Left ventricle myocardium inferior (tissue), 1 donor: ENCODE measurements at regions not wholly inside any gene's neighbourhood (a gene's known extent, or its start where the extent isn't known, plus 50 kb on each side); places are given as distances from the start of the nearest gene placed in this dataset.

Experiments used
- DNase-seq: peaks from one replicate; pipeline ENCODE4 v3.0.0-alpha.2; 2020
- H3K27ac ChIP-seq: fragments of 200-600 bp; replicated peaks from 2 replicates; pipeline ENCODE4 v1.8.0; 2021
- H3K27me3 ChIP-seq: fragments of 200-600 bp; 2 replicates; pipeline ENCODE4 v1.8.0; 2021; ENCODE audit warnings: low read depth
- H3K36me3 ChIP-seq: fragments of 200-600 bp; 2 replicates; pipeline ENCODE4 v1.8.0; 2021
- H3K4me1 ChIP-seq: fragments of 200-600 bp; 2 replicates; pipeline ENCODE4 v1.8.0; 2021
- H3K4me3 ChIP-seq: fragments of 200-600 bp; 2 replicates; pipeline ENCODE4 v1.8.0; 2021; ENCODE audit warnings: mild to moderate bottlenecking, moderate library complexity
- H3K9me3 ChIP-seq: fragments of 200-600 bp; replicated peaks from 2 replicates; pipeline ENCODE4 v1.8.0; 2021
- intact Hi-C: fragments of 100-400 bp; cut with micrococcal nuclease; formaldehyde crosslinking; loops from one replicate; pipeline ENCODE4 v1.11.0; 2022
- TF ChIP-seq, protein P1 (sequence below): fragments of 200-600 bp; IDR thresholded peaks from 2 replicates; pipeline ENCODE4 v1.8.0; 2021; ENCODE audit warnings: antibody characterized with exemption, mild to moderate bottlenecking, borderline replicate concordance
- donor health status: DM: no; HTN: yes; CAD: no; lungs with severe emphysema.

DNA sequence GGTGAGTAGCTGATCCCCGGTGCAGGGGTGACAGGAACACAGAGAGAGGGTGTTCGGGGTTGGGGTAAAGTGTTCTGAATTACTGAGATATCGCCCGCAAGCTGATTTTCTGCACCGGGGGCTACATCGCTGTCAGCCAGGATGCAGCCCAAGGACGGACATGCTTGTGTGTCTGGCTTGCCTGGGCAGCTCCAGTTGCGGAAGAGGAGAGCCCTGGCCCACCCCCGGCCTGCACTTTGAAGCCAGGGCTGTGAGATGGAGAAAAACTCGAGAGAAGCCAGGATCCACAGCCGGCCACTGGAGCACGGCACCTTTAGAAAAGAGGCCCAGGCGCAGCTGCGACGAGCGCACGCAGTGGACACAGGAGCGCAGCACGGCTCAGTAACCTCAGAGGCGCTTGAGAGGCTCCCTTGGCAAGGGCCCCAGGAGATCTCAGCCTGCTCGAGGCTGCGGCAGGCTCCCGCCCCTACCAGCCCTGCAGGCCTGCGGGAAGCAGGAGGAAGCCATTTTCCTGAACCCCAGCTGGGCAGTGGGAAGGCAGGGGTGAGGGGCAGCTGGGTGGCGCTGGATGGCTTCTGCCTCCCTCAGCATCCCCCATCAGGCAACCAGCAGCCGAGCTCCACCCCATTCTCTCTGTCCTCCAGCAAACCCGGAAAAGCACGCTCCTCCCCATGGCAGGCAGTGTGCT is 59.2 kb downstream of the C9orf50 start:
- Histone ChIP-seq H3K4me1 (peaks cover 8% of the 10 kb centered on the region), H3K36me3 (no peaks in the 10 kb centered on the region), H3K4me3 (no peak overlapping the region), H3K9me3 (no peaks in the 10 kb centered on the region), H3K27ac (no peak overlapping the region), H3K27me3 (no peaks in the 10 kb centered on the region)
- DNase-seq: no peak
- TF ChIP-seq, protein P1, sequence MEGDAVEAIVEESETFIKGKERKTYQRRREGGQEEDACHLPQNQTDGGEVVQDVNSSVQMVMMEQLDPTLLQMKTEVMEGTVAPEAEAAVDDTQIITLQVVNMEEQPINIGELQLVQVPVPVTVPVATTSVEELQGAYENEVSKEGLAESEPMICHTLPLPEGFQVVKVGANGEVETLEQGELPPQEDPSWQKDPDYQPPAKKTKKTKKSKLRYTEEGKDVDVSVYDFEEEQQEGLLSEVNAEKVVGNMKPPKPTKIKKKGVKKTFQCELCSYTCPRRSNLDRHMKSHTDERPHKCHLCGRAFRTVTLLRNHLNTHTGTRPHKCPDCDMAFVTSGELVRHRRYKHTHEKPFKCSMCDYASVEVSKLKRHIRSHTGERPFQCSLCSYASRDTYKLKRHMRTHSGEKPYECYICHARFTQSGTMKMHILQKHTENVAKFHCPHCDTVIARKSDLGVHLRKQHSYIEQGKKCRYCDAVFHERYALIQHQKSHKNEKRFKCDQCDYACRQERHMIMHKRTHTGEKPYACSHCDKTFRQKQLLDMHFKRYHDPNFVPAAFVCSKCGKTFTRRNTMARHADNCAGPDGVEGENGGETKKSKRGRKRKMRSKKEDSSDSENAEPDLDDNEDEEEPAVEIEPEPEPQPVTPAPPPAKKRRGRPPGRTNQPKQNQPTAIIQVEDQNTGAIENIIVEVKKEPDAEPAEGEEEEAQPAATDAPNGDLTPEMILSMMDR: no peak
- intact Hi-C loops: no loop called here

DNA sequence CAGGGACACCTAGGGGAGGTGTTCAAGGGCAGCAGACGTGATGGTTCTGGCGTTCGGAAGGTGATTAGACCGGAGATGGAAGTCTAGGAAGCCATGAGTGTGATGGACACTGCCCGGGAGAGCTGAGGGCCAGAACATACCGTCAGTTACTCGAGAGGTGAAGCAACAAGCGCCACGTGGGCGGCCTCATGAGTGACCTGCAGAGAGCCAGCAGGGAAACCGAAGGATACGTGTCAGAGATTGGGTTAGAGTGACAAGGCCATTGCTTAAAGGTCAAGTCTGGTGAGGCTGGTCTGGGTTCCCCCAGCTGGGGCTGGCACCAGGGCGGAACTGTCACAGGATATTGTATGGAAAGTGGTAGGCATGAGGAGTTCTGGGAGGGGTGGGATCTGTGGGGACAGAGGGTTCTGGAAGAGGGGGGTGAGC is 60.0 kb downstream of the C9orf50 start:
- H3K27me3 ChIP-seq: no peaks in the 10 kb centered on the region
- intact Hi-C loops: no loop called here
- no peak overlapping the region for H3K27ac ChIP-seq
- TF ChIP-seq, protein P1: no peak
- no peaks in the 10 kb centered on the region for H3K36me3 ChIP-seq
- no peak for DNase-seq
- no peaks in the 10 kb centered on the region for H3K9me3 ChIP-seq
- no peak overlapping the region for H3K4me3 ChIP-seq
- peaks cover 8% of the 10 kb centered on the region for H3K4me1 ChIP-seq

DNA sequence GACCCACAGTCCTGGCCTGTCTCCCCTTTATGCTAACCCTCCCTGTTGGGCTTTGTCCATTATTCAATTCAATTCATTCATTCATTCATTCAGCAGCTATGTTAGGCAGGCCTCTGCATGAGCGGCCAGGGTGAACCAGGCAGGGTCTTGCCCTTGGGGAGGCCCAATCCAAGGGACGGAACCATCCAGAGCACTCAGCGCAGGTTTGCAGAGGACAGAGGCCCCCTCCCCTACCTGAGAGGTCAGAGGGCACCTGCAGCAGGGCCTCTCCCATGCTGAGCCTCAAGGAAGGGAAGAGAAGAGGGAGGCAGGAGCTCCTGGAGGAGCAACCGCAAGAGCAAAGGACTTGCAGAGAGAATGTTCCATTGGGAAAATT is 61.4 kb downstream of the C9orf50 start:
- no peaks in the 10 kb centered on the region for H3K27me3 ChIP-seq
- no peak overlapping the region for H3K4me3 ChIP-seq
- H3K36me3 ChIP-seq: no peaks in the 10 kb centered on the region
- H3K4me1 ChIP-seq: peaks cover 8% of the 10 kb centered on the region
- no peaks in the 10 kb centered on the region for H3K9me3 ChIP-seq
- no peak overlapping the region for H3K27ac ChIP-seq
- no peak for DNase-seq
- TF ChIP-seq, protein P1: no peak
- intact Hi-C loops: no loop called here

DNA sequence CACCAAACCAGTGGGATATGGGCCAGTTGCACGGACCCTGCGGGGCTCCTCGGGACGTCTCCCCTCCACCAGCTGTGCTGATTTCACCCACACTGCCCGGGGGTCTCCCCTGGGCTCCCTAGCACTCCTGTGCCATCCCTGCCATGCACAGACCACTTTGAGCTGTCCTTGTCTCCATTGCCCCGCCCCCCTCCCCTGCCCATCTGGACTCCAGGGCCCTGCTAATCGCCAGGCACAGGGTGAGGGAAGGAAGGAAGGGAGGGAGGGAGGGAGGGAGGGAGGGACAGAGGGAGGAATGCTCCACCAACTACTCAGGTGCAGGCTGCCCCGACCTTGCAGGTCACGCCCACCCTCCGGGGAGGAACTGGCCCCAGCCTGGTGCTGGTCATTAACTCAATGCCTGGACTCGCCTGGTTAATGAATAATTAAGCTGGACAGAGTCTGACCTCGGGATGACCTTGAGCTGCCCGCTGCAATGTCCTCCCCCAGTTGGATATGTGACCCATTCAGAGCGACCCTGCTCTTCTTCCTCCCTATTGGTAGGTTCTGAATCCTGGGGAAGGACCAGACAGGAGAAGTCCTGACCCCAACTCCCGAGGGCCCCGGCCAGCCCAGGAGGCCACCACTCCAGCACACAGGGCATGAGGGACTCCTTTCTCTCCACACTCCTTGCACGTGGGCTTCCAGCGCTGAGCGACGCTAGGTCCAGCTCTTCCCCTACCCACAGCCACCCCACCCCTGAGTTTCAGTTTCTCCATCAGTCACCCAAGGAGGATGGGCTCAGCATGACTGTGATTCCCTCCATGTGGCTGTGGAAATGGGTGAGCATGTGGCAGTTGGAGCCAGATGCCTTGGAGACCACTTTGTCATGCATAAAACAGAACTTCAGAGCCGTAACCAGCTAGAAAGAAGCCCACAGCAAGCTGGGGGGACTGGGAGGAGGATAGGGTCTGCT is 62.1 kb downstream of the C9orf50 start:
- no peak overlapping the region for H3K27ac ChIP-seq
- intact Hi-C loops: no loop called here
- DNase-seq: no peak

DNA sequence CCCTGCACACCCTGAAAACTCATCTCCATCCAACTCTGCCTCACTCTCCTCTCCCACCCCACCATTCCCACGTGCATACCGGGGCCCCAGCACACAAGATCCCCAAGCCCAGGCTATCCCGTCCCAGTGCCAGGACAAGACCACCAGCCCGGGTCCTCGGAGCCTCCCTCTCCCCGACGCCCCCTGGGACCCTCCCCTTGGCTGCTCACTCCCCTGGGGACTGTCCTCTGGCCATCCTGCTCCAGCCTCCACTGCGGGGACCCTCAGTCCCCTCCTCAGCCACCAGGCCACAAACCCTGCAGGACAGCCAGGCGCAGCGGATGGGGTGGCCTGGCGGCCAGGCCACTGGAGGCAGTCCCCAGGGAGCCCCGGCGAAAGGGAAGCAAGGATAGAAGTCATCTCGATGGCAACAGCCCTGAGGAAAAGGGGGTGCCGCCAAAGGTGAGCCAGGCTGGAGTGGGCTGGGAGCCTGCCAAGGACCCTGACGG is 62.8 kb downstream of the C9orf50 start:
- no peak overlapping the region for H3K27ac ChIP-seq
- TF ChIP-seq, protein P1: no peak
- no peaks in the 10 kb centered on the region for H3K36me3 ChIP-seq
- peaks cover 8% of the 10 kb centered on the region for H3K4me1 ChIP-seq
- intact Hi-C loops: no loop called here
- DNase-seq: no peak
- H3K9me3 ChIP-seq: no peaks in the 10 kb centered on the region
- H3K4me3 ChIP-seq: no peak overlapping the region
- no peaks in the 10 kb centered on the region for H3K27me3 ChIP-seq

More for the DNA sequence above, 62.1 kb downstream of the C9orf50 start:
- TF ChIP-seq, protein P1: no peak
- H3K4me3 ChIP-seq: no peak overlapping the region
- peaks cover 8% of the 10 kb centered on the region for H3K4me1 ChIP-seq
- no peaks in the 10 kb centered on the region for H3K9me3 ChIP-seq
- H3K36me3 ChIP-seq: no peaks in the 10 kb centered on the region
- H3K27me3 ChIP-seq: no peaks in the 10 kb centered on the region
